Astrocyte of the spinal cord (primary cell): ENCODE measurements at regions not wholly inside any gene's neighbourhood (a gene's known extent, or its start where the extent isn't known, plus 50 kb on each side); places are given as distances from the start of the nearest gene placed in this dataset.

Source experiments
- DNase-seq: peaks from one replicate; pipeline ENCODE4 v3.0.0; 2011; ENCODE audit warnings: low read depth, low spot score
- H3K4me3 ChIP-seq: 2 replicates; pipeline ENCODE4 v1.5.1; 2011; ENCODE audit warnings: low read depth, mild to moderate bottlenecking, low read length, moderate library complexity
- CTCF ChIP-seq: IDR thresholded peaks from 2 replicates; pipeline ENCODE4 v1.5.1; 2012; ENCODE audit warnings: low read depth, mild to moderate bottlenecking, low read length, inconsistent platforms
- in situ Hi-C: cut with HindIII; loops from 2 replicates; pipeline ENCODE4 v1.10.0; 2017; ENCODE audit warnings: low sequenced_read_pairs

GRCh38 chr12:17841496-17841895 is 248.5 kb downstream of the RERGL start:
- in situ Hi-C loops = no loop called here
- no peak for TF ChIP-seq CTCF
- H3K4me3 ChIP-seq = no peak overlapping the region
- no peak for DNase-seq

- TF ChIP-seq CTCF = no peak
- H3K4me3 ChIP-seq = no peak overlapping the region
- no peak for DNase-seq
- in situ Hi-C loops = no loop called here
Measured at GRCh38 chr12:17829813-17830212, 260.2 kb downstream of the RERGL start.

- in situ Hi-C loops = no loop called here
- no peak overlapping the region for H3K4me3 ChIP-seq
- DNase-seq = no peak
- TF ChIP-seq CTCF = no peak
Measured at GRCh38 chr12:17818931-17819330, 271.1 kb downstream of the RERGL start.

GRCh38 chr12:17810399-17810798 is 279.6 kb downstream of the RERGL start:
- TF ChIP-seq CTCF = no peak
- no peak for DNase-seq
- no peak overlapping the region for H3K4me3 ChIP-seq
- in situ Hi-C loops = no loop called here

GRCh38 chr12:17809206-17809605 is 280.8 kb downstream of the RERGL start:
- in situ Hi-C loops = no loop called here
- no peak for DNase-seq
- TF ChIP-seq CTCF = no peak
- H3K4me3 ChIP-seq = no peak overlapping the region

GRCh38 chr12:17802657-17803641 is 287.0 kb downstream of the RERGL start:
- in situ Hi-C loops = no loop called here
- H3K4me3 ChIP-seq = no peak overlapping the region
- no peak for DNase-seq
- no peak for TF ChIP-seq CTCF
